HG02885 (cell line): ENCODE measurements at regions not wholly inside any gene's neighbourhood (a gene's known extent, or its start where the extent isn't known, plus 50 kb on each side); places are given as distances from the start of the nearest gene placed in this dataset.

ENCODE experiments used
- ATAC-seq: cut with Tn5 transposase; IDR thresholded peaks from one replicate; pipeline ENCODE4 v1.9.1; 2021; ENCODE audit warnings: mild to moderate bottlenecking; ENCODE audit not compliant: unreplicated experiment, poor library complexity

DNA sequence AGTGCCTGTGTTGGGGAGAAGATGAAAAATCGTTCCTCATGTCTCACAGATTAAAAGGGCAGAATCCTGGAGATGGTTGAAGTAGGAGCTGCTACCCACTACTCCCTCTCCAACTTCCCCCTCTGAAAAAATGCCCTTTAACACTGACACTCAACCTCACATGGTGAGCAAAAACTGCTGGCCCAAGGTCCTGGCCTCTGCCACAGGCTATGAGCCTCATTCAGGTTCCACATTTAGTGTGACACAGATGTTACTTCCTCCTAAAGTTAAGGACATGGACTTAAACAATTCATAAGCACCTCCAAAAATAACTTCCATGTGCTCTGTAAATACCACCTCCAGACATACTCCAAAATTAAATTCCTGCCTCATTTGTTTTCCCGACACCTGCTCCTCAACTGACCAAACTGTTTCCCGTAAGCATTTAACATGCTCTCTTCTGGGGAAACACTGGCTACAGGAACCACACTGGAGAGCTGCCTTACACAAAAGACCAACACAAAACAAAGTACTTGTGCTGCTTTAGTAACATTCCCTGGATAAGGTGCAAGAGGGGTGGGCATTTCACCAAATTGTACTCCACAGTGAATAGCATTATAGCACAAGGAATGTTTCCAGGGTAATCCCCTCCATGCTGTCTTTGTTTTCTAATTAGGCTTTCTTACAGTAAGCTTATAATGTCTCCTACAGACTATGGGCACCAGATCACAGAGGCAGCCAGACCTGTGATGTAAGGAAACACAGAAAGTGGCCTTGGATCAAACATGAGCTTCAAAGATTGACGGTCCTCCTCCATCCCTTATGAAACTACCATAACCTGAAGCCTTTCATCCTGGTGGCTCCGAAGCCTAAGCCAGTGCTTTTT is 57.0 kb downstream of the PHLDA1 start:
- no peak for ATAC-seq

DNA sequence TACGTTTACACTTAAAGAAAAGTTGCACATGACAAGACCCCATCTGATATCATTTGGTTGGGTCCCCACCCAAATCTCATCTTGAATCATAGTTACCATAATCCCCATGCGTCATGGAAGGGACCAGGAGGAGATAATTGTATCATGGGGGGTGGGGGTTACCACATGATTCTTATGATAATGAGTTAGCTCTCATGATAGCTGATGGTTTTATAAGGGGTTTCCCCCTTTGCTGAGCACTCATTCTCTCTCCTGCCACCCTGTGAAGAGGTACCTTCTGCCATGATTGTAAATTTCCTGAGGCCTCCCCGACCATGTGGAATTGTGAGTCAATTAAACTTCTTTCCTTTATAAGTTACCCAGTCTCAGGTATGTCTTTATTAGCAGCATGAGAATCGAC is 60.3 kb downstream of the PHLDA1 start:
- no peak for ATAC-seq

DNA sequence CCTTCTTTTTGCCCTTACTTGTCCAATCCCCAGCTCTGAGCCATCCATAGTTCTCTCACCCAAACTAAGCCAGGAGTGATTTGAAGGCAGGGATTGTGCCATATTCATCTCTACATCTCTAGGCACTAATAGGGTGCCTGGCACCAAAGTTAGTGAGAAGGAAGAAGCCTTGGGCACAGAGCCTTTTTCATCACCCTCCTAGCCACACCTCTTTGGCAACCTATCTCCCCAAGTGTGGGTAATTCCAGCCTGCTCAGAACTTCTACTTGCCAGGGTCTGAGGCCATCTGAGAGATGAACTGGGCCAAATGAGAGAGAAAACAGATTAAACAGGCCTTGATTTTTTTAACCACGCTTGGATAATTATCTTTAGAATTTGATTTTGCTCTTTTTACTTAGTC is 61.3 kb downstream of the PHLDA1 start:
- no peak for ATAC-seq

DNA sequence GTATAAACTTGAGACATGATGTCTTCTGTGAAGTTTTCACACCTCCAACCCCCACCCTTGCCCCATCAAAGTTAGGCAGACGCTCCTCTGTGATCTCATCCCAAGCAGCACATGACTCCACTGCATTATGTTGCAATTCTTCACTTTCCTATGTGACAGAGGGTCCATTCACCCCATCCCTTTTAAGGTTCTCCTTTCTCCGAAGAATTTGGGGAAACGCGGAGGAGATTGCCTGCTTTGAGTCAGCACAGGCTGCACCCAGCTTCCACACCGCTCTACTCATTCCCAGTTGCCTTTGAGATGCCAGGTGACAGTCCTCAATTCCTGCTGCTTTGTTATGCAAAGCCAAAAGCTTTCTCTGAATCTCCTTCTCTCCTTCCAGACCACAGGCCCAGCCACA is 61.8 kb downstream of the PHLDA1 start:
- no peak for ATAC-seq

DNA sequence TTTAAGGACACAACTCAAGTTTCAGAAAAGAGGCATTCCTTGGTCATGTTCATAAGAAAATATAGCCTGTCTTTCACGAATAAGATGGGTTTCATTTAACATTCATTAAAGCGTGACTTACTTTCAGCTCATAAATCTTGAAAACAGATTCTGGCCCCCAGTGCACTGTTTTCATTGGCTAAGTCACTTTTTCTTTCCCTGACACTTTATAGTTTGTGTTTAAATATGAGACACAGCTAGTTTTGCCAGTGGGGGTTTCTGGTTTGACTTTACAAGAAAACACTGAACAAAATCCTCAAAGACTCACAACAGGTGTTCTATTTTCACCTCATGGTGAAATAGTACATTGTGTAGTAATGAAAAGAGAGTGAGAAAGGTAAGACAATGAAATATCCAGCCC is 65.9 kb downstream of the PHLDA1 start:
- no peak for ATAC-seq

DNA sequence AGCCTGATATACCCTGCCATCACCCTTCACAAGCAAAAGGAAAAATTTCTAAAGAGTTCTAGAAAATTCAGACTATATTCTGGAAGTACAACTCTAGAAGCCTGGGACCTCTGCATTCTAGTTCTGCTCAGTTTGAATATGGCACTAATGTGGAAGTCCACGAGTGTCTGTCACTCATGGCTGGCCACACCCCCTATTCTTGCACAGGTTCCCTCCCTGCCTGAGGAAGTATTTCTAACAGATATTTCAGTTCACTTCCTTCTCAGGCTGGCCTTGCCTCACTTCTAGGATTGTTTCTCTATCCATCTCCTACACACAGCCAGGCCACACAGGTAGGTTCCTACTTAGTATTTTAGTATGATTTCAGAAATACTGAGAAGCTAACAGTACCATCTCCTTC is 67.4 kb downstream of the PHLDA1 start:
- no peak for ATAC-seq

DNA sequence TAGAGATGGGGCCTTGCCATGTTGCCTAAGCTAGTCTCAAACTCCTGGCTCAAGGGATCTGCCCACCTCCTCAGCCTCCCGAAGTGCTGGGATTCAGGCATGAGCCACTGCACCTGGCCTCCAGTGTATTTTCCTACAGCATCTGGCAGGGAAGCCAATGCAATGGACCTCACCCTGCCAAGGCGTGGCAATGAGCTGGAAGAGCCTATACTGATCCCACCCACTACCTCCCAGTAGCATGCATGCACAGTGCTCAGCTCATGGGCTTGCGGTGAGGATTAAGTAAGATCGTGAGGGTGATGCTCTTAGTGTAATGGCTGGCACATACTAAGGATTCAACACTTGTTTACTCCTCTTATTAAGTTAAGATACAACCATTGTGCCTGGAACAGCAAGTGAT is 69.7 kb downstream of the PHLDA1 start:
- ATAC-seq: no peak

DNA sequence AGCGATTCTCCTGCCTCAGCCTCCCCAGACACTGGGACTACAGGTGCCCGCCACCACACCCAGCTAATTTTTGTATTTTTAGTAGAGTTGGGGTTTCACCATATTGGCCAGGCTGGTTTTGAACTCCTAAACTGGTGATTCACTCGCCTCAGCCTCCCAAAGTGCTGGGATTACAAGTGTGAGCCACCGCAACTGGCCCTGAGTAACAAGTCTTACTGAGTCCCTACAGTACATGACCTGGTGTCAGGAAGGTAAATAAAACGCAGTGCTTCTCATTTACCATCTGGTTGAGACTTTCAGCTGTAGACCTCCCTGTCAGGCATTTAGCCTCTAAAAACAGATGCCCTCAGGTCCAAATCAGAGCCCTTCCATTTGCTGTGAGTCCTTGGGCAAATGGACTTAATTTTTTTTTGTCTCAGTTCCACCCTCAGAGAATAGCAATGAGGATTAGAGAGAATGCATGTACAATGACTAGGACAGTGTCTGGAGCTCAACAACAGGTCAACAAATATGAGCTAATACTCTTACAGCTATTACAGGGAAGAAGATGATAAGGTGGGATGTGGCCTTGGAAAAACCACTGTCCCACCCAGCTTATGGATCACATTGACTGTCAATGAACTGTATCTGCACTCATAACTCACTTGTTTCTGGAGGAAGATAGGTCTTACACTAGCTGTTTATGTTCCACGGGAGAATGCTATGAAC is 70.5 kb downstream of the PHLDA1 start:
- no peak for ATAC-seq

DNA sequence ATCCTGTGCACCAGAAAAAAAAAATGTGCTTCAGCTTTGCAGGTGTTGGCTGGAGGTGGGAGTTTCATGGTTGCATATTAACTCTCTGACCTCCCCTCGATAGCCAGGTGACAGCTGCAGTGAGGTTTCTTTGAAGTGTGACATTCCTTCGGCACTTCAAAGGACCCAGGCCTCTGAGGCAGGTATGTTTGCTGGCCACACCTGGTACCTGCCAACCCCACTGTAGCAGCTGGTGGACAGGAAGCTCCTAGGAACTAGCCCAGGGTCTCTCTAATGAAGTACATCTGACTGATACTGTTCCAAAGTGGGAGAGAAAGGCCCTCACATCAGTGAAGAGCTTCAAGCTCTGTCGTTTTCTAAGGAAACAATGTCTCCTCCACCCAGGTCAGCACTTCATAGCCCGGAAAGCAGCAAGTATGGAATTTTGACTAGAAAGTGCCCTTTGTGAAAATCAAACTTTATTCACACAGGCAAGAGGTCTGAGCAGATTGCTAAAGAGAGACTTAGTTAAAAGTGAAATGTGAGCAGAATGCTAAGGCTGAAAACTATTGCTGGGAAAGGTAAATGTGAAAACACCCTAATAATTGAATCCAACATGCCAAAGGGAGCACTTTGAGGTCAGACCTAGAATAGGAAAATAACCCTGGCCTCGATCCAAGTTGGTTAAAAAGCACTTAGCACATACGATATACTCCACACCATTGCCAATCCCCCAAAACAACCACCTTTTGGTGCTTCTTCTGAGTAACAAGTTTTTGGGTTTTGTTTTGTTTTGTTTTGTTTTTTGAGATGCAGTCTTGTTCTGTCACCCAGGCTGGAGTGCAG is 71.3 kb downstream of the PHLDA1 start:
- ATAC-seq: peak; percentile 39

DNA sequence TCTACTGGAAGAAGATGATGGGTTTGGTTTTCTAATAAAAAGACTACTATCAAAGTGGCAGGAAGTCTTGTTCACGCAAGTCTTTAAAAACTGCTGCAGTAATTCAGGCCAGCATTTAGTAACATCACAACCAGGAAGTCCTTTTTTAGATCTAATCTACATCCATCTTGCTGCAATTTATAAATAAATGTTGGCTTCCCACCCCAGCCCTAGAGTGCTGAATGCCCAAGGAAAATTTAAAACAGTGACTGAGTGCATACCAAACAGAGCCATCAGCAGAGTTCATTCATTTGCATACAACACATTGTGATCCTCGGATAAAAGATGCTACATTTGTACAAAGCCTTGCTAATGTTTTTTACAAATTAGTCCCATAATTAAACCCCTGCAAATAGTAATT is 72.1 kb downstream of the PHLDA1 start:
- ATAC-seq: no peak

DNA sequence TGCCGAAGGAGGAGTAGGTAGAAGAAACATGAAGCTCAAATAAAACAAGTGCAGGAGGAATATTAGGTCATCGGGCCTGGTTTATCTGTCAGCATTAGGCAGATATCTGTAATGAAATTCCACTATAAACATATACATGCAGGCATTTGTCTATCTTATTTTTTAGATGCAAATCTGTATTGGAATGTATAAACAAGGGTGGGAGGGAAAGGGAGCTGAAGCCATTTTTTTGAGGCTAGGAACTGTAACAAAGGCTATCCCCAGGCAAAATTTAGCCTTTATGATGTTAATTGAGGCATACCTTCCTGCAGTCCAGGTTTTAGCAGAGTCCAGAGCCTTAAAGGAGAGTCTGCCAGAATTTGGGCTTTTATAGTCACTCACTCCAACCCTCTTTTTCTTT is 72.5 kb downstream of the PHLDA1 start:
- ATAC-seq: no peak

DNA sequence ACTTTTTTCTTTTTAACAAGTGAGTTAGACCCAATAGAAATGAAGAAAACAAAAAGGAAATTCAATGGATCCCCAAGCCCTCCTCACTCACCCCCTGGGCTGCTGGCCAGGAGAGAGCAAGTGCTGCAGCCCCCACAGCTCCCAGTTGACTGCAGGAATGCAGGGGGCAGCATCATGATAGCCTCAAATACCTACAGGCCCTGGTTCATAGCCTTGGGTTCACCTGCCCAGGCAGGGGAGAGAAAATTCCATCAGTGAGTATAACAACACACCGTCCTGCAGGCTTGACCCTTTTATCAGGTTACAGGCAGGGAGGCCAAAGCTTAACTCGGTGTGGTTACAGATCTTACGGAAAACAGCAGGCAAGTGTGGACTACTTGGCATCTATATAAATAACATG is 76.3 kb downstream of the PHLDA1 start:
- no peak for ATAC-seq

DNA sequence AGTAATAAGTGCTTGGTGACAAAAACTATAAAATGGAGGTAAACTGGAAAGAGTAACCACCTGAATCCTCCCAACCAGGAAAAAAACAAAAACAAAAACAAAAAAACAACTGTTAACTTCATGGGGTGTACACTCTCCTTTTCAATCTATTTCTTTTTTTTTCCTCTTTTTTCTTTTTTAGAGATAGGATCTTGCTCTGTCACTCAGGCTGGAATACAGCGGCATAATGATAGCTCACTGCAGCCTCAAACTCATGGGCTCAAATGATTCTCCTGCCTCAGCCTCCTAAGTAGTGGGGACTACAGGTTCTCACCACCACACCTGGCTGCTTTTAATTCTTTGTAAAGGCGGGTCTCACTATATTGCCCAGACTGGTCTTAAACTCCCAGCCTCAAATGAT is 76.8 kb downstream of the PHLDA1 start:
- no peak for ATAC-seq

DNA sequence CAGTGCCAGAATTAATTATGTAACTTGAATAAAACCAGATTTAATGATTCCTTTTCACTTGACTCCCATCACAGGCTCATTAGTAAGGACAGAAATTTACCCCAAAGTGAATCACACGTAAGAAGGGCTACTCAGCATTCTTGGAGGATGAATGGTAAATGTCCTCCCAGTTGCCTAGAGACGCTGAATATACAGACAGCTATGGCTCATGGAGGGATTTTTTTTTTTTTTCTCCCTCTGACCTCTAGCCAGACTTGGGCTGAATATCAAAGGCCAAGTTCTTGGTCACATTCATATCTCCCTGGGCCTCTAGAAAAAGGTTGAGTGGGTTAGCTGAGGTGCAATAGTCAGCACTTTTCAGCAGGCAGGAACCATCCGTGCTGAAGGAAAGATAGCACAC is 77.5 kb downstream of the PHLDA1 start:
- ATAC-seq: no peak

DNA sequence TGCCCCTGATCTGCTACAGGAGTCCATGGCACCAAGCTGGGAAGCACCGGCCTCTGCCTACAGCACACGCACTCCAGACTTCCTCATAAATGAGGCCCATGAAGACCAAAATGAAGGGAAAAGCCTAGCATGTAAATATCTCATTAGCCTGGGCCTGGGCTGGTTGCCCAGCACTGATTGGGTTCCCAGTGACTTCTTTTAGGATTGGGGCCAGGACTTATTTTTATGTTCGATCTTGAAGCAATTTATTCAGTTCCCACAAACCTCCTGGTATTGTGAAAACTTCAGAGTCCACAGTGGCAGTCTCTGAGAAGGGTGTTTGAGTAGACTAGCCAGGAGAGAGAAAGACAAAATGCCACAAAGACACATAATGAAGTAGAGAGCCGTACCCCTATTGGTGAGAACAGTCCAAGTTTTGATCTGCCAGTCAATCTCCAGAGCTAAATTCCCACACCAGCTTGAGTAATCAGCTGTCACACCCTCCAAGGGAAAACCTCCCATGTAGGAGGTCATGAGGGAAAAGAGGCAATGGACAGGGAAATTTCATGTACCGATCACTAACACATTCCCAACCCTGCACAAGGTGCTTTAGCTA is 78.2 kb downstream of the PHLDA1 start:
- no peak for ATAC-seq

DNA sequence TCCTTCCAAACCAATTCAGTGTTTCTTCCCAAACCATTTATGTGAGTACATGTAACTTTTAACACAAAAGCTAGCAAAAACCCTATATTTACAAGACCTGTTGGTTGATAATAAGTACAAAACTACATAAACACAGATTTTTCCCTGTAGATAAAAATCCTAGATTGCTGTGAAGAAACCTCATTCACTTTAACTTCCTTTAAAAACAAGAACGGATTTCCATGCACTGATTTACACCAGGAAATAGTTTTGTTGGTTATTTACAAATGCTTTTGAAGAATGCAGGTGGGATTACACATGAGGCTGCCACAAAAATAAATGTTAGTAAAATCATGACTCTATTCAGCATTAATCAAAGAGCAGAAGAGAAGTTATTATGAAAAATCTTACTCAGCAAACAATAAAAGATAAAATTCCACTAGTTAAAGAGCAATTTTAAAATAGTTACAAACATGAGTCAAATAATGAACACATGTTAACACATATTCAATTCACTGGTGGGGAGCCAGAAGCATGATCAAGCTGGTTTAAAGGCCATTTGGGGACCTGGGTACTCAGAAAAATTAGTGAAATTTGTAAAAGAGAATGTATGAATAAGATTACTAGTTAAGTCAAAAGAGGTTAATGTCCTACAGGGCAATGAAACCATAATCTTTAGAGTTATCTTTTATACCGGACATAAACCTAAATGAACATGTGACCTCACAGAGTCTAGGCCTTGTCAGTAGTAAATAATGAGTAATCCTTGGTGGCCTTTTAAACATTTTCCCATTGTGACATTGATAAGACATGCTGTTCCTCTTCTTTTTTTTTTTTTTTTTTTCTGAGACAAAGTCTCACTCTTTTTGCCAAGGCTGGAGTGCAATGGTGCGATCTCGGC is 79.9 kb downstream of the PHLDA1 start:
- ATAC-seq: no peak

DNA sequence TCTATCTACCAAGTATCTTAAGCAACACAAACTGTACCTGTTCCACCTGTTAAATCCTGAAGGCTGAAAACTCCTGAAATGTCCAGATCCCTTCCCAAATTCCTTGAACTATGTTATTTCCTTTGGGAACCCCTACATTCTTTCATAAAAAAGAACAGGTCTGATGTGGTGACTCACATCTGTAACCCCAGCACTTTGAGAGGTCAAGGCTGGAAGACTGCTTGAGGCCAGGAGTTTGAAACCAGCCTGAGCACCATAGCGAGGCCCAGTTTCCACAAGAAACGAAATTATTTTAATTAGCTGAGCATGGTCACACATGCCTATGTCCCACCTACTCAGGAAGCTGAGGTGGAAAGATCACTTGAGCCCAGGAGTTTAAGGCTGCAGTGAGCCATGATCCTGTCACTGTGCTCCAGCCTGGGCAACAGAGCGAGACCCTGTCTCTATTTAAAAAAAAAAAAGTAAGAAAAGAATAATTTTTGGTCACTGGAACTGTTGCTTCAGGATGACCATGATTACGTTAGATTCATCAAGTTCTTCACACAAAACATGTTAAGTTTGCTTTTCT is 84.3 kb downstream of the PHLDA1 start:
- no peak for ATAC-seq

DNA sequence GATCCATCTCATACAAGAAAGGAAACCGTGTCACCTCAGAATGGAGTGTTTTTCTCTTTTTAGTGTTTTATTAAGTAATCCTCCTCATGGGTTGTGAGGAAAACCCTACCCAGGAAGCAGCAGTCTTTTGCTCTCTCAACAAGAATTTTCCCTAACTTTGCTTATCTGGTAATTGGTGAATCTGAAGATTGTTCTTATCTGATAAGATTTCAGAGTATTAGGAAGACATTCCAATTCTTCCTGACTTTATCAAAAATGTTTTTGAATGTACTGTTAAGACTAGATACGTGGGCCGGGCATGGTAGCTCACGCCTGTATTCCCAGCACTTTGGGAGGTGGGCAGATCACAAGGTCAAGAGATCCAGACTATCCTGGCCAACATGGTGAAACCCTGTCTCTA is 86.0 kb downstream of the PHLDA1 start:
- no peak for ATAC-seq

DNA sequence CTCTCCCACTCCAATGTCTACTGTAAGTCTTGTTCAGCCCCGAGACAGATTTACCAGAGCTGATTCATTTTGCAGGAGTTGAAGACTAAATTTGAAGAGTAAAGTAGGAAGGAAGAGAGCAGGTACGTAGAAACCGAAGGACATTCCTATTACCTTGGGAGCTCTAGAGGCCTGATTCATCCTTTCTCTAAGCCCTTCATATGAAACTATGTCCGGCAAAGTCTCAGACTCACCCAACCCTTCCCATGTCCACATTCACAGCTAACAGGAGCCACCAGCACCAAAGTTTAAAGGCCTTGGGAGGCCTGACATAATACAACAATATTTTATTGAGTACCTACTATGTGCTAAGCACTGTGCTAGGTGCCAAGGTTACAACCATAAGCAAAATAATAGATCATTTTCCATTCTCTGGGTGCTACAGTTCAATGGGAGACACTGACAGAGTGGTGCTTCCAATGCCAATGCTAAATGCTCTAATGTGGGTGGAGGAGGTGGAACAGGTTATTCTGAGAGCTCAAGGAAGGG is 86.6 kb downstream of the PHLDA1 start:
- no peak for ATAC-seq
